ENCODE measurements at regions not wholly inside any gene's neighbourhood (a gene's known extent, or its start where the extent isn't known, plus 50 kb on each side); places are given as distances from the start of the nearest gene placed in this dataset.

DNA sequence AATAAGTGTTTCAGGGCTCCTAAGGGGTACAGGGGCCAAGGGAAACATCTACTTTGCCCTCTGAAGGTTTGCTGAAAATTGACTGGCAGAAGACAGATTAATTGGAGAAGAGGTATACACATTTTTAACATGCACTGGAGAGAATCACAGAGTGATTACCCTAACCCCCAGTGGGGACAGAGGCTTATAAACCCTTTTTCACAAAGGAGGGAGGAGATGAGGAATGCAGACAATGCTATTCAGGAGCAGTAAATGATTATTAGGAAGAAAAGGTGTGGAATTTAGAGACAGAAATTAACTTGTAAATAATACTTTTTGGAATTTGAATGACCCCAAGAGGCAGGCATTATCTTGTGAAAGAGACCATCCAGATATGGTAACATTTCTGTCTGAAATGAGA lies 582.4 kb upstream of the B3GAT1 start:
- DNase-seq (ENCODE audit: low read depth, low spot score), result no peak
- Histone ChIP-seq H3K4me2 (ENCODE audit: low read length) (no peak overlapping the region), H3K79me2 (ENCODE audit: insufficient read depth, low read length) (no peaks in the 10 kb centered on the region), H3K36me3 (ENCODE audit: control insufficient read depth in 1 of 2, insufficient read depth in 2 of 2, low read length in 2 of 2) (no peaks in the 10 kb centered on the region), H3K27ac (ENCODE audit: low read depth, low read length) (no peak overlapping the region), H3K9ac (ENCODE audit: low read length) (no peak overlapping the region), H4K20me1 (ENCODE audit: insufficient read depth) (no peaks in the 10 kb centered on the region), H3K4me1 (ENCODE audit: control insufficient read depth in 1 of 2, insufficient read depth in 2 of 2, low read length in 2 of 2) (no peaks in the 10 kb centered on the region), H3K9me2 (ENCODE audit: insufficient read depth) (no peaks in the 10 kb centered on the region), H2AFZ (ENCODE audit: low read depth, low read length, poor library complexity, severe bottlenecking) (no peak overlapping the region), H3K9me3 (ENCODE audit: control insufficient read depth in 1 of 2, insufficient read depth in 1 of 2, low read depth in 1 of 2, low read length in 2 of 2) (no peaks in the 10 kb centered on the region), H3K4me3 (replicated peaks in 1 of 2; ENCODE audit: low read depth in 1 of 2, low read length in 2 of 2) (no peak overlapping the region), H3K27me3 (ENCODE audit: insufficient read depth, low read length) (peaks cover 29% of the 10 kb centered on the region)
- intact Hi-C loops (cut with micrococcal nuclease), result no loop called here
- no TSS peak for BruUV-seq (replicated peaks)
- RAD21 ChIA-PET (ENCODE audit: low non-redundant PET in 1 of 2, low total read pairs in 2 of 2, uncharacterized antibody in 2 of 2, unreplicated experiment in 2 of 2), result no interaction called here
- POLR2A ChIA-PET, result no interaction called here
- CTCF ChIA-PET, result no interaction called here
- ATAC-seq, result no peak
- TF ChIP-seq, protein P1, sequence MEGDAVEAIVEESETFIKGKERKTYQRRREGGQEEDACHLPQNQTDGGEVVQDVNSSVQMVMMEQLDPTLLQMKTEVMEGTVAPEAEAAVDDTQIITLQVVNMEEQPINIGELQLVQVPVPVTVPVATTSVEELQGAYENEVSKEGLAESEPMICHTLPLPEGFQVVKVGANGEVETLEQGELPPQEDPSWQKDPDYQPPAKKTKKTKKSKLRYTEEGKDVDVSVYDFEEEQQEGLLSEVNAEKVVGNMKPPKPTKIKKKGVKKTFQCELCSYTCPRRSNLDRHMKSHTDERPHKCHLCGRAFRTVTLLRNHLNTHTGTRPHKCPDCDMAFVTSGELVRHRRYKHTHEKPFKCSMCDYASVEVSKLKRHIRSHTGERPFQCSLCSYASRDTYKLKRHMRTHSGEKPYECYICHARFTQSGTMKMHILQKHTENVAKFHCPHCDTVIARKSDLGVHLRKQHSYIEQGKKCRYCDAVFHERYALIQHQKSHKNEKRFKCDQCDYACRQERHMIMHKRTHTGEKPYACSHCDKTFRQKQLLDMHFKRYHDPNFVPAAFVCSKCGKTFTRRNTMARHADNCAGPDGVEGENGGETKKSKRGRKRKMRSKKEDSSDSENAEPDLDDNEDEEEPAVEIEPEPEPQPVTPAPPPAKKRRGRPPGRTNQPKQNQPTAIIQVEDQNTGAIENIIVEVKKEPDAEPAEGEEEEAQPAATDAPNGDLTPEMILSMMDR (IDR thresholded peaks at IDR 0.05 in 2 of 3, conservative IDR thresholded peaks at IDR 0.05 in 1 of 3; ENCODE audit: borderline replicate concordance in 1 of 3, insufficient read depth in 1 of 3, low read depth in 2 of 3, low read length in 2 of 3), result no peak
- TF ChIP-seq SRF (IDR thresholded peaks at IDR 0.05; ENCODE audit: low read depth) (no peak), POLR2A (IDR thresholded peaks at IDR 0.05; ENCODE audit: borderline replicate concordance, extremely low read depth, insufficient read depth, insufficient read length) (no peak), EZH2 (IDR thresholded peaks at IDR 0.05) (no peak), EGR1 (IDR thresholded peaks at IDR 0.05; ENCODE audit: low read depth) (no peak), EZH2phosphoT487 (IDR thresholded peaks at IDR 0.05; ENCODE audit: borderline replicate concordance) (no peak), RAD21 (IDR thresholded peaks at IDR 0.05; ENCODE audit: low read depth) (no peak), JUND (IDR thresholded peaks at IDR 0.05) (no peak)
- TF ChIP-seq, protein P2, sequence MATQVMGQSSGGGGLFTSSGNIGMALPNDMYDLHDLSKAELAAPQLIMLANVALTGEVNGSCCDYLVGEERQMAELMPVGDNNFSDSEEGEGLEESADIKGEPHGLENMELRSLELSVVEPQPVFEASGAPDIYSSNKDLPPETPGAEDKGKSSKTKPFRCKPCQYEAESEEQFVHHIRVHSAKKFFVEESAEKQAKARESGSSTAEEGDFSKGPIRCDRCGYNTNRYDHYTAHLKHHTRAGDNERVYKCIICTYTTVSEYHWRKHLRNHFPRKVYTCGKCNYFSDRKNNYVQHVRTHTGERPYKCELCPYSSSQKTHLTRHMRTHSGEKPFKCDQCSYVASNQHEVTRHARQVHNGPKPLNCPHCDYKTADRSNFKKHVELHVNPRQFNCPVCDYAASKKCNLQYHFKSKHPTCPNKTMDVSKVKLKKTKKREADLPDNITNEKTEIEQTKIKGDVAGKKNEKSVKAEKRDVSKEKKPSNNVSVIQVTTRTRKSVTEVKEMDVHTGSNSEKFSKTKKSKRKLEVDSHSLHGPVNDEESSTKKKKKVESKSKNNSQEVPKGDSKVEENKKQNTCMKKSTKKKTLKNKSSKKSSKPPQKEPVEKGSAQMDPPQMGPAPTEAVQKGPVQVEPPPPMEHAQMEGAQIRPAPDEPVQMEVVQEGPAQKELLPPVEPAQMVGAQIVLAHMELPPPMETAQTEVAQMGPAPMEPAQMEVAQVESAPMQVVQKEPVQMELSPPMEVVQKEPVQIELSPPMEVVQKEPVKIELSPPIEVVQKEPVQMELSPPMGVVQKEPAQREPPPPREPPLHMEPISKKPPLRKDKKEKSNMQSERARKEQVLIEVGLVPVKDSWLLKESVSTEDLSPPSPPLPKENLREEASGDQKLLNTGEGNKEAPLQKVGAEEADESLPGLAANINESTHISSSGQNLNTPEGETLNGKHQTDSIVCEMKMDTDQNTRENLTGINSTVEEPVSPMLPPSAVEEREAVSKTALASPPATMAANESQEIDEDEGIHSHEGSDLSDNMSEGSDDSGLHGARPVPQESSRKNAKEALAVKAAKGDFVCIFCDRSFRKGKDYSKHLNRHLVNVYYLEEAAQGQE (IDR thresholded peaks at IDR 0.05; ENCODE audit: low read depth), result no peak

Measured in HCT116 (cell line).